Mesothelial cell of epicardium (in vitro differentiated cells): ENCODE measurements at regions not wholly inside any gene's neighbourhood (a gene's known extent, or its start where the extent isn't known, plus 50 kb on each side); places are given as distances from the start of the nearest gene placed in this dataset.

ENCODE experiments used
- DNase-seq, 2 experiments: peaks; one replicate each; pipeline ENCODE4 v3.0.0; 2021; ENCODE audit warnings: low spot score in 2 of 2; ENCODE audit not compliant: unreplicated experiment in 2 of 2
- H3K27ac Mint-ChIP-seq: 2 replicates; pipeline ENCODE4 v1.8.0; 2021; ENCODE audit warnings: mixed read lengths
- H3K27me3 Mint-ChIP-seq: 2 replicates; pipeline ENCODE4 v1.8.0; 2021; ENCODE audit warnings: low read depth, mixed read lengths
- H3K36me3 Mint-ChIP-seq: 2 replicates; pipeline ENCODE4 v1.8.0; 2021; ENCODE audit warnings: mixed read lengths
- H3K4me1 Mint-ChIP-seq: 2 replicates; pipeline ENCODE4 v1.8.0; 2021; ENCODE audit warnings: mixed read lengths
- H3K4me3 Mint-ChIP-seq: 2 replicates; pipeline ENCODE4 v1.8.0; 2021; ENCODE audit warnings: mild to moderate bottlenecking, moderate library complexity, mixed read lengths
- H3K9me3 Mint-ChIP-seq: 2 replicates; pipeline ENCODE4 v1.8.0; 2021; ENCODE audit warnings: mixed read lengths
- TF ChIP-seq, protein P1 (sequence below): fragments of 200-600 bp; sonication (generic); IDR thresholded peaks from one replicate; pipeline ENCODE4 v1.5.0; 2021; ENCODE audit warnings: antibody characterized with exemption; ENCODE audit not compliant: unreplicated experiment

DNA sequence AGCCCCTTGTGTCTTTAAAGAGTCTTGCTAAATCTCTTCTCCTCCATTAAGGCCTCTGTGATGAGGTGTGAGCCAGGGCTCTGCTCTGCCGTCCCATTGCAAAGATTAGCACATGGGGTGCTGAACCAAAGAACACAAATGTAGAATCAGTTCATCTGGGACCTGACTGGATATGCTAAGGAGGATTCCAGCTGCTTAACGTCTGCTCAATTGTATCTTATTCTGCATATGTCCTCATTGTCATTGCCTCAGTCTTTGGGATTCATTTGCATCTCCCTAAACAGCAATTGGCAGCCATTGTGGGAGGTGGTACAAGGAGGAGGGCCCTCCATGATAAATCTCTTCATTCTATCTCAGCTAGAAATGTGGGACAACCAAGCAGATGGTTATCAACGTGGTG lies 106.3 kb upstream of the ADAMTS18 start:
- Mint-ChIP-seq H3K27me3 (peaks cover 38% of the 10 kb centered on the region), H3K4me1 (peaks cover 13% of the 10 kb centered on the region)
- DNase-seq, result no peak

DNA sequence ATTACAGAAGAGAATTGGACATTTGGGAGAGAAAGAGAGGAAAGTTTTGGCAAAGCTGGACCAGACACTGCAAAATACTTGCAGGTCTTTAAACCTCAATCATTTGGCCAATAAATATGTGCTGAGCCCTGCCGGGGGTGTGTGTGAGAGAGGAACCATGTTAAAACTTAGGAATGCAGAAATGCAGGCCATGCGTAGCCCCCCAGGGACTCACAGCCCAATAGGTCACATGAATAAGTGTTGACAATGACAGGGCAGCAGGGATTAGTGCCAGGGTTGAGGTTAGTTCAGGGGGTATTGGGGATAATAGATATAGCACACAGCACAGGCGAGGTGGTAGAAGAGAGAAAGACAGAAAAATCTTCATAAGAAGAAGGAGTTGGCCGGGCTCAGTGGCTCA lies 113.3 kb upstream of the ADAMTS18 start:
- Mint-ChIP-seq H3K9me3 (no peaks in the 10 kb centered on the region), H3K27ac (no peak overlapping the region)
- no peak for DNase-seq

More for the DNA sequence above, 106.3 kb upstream of the ADAMTS18 start:
- Mint-ChIP-seq H3K9me3 (no peaks in the 10 kb centered on the region), H3K27ac (no peak overlapping the region), H3K36me3 (no peaks in the 10 kb centered on the region), H3K4me3 (no peak overlapping the region)
- TF ChIP-seq, protein P1, sequence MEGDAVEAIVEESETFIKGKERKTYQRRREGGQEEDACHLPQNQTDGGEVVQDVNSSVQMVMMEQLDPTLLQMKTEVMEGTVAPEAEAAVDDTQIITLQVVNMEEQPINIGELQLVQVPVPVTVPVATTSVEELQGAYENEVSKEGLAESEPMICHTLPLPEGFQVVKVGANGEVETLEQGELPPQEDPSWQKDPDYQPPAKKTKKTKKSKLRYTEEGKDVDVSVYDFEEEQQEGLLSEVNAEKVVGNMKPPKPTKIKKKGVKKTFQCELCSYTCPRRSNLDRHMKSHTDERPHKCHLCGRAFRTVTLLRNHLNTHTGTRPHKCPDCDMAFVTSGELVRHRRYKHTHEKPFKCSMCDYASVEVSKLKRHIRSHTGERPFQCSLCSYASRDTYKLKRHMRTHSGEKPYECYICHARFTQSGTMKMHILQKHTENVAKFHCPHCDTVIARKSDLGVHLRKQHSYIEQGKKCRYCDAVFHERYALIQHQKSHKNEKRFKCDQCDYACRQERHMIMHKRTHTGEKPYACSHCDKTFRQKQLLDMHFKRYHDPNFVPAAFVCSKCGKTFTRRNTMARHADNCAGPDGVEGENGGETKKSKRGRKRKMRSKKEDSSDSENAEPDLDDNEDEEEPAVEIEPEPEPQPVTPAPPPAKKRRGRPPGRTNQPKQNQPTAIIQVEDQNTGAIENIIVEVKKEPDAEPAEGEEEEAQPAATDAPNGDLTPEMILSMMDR, result no peak

DNA sequence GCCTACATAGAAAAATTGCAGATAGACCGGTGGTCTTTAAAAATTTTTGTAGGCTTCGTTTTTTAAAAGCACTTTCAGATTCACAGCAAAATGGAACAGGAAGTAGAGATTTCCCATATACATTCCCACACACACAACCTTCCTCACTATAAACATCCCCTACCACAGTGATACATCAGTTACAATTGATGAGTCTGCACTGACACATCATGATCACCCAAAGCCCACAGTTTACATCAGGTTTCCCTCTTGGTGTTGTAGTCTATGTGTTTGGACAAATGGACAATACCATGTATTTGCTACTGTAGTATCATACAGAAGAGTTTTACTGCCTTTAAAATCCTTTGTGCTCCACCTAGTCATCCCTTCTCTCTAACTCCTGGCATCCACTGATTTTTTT lies 113.9 kb upstream of the ADAMTS18 start:
- DNase-seq, result no peak
- no peaks in the 10 kb centered on the region for H3K36me3 Mint-ChIP-seq
- H3K27me3 Mint-ChIP-seq, result peaks cover 4% of the 10 kb centered on the region
- H3K4me3 Mint-ChIP-seq, result no peak overlapping the region
- no peaks in the 10 kb centered on the region for H3K9me3 Mint-ChIP-seq
- TF ChIP-seq, protein P1, result no peak
- H3K27ac Mint-ChIP-seq, result no peak overlapping the region
- peaks cover 17% of the 10 kb centered on the region for H3K4me1 Mint-ChIP-seq

More for the DNA sequence above, 113.3 kb upstream of the ADAMTS18 start:
- Mint-ChIP-seq H3K27me3 (peaks cover 6% of the 10 kb centered on the region), H3K36me3 (no peaks in the 10 kb centered on the region), H3K4me3 (no peak overlapping the region), H3K4me1 (peaks cover 11% of the 10 kb centered on the region)
- TF ChIP-seq, protein P1, result no peak

GRCh38 chr16:77549876-77550275 lies 115.0 kb upstream of the ADAMTS18 start:
- peaks cover 25% of the 10 kb centered on the region for H3K4me1 Mint-ChIP-seq
- no peak overlapping the region for H3K4me3 Mint-ChIP-seq
- no peaks in the 10 kb centered on the region for H3K36me3 Mint-ChIP-seq
- no peak for DNase-seq
- H3K9me3 Mint-ChIP-seq, result no peaks in the 10 kb centered on the region
- TF ChIP-seq, protein P1, result no peak
- H3K27me3 Mint-ChIP-seq, result no peaks in the 10 kb centered on the region
- H3K27ac Mint-ChIP-seq, result no peak overlapping the region

DNA sequence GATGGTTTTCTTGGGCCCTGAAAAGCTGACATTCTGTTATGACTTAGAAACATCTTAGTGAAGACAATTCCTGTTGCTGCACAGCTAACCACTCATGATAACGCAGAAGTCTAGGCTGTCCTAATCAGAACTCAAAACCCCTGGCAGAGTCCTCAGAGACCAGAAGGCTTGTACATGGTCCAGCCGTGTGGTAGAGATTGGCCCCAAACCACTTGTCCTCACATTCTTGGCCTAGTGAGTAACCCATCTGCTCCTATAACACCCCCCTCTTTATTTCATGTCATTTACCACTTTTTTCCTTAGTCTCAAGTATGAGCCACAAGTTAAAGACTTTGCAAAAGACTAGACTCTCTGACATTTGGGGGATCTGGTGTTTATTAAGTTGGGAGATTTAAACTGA lies 116.5 kb upstream of the ADAMTS18 start:
- no peak for DNase-seq
- Mint-ChIP-seq H3K27me3 (no peaks in the 10 kb centered on the region), H3K4me1 (peaks cover 33% of the 10 kb centered on the region), H3K4me3 (no peak overlapping the region), H3K27ac (no peak overlapping the region), H3K36me3 (no peaks in the 10 kb centered on the region), H3K9me3 (no peaks in the 10 kb centered on the region)
- TF ChIP-seq, protein P1, result no peak

GRCh38 chr16:77553130-77553529 lies 118.3 kb upstream of the ADAMTS18 start:
- TF ChIP-seq, protein P1, result no peak
- Mint-ChIP-seq H3K4me3 (no peak overlapping the region), H3K9me3 (no peaks in the 10 kb centered on the region), H3K36me3 (no peaks in the 10 kb centered on the region), H3K27me3 (no peaks in the 10 kb centered on the region), H3K27ac (peak overlapping the region; percentile 49), H3K4me1 (peaks cover 34% of the 10 kb centered on the region)
- no peak for DNase-seq
